IMR-90 (cell line): ENCODE measurements at regions not wholly inside any gene's neighbourhood (a gene's known extent, or its start where the extent isn't known, plus 50 kb on each side); places are given as distances from the start of the nearest gene placed in this dataset.

ENCODE experiments used
- ATAC-seq: fragments of 200-7000 bp; cut with Tn5 transposase; 2 replicates; pipeline ENCODE4 v1.9.1; 2020; ENCODE audit warnings: low read depth, mild to moderate bottlenecking, moderate library complexity
- BruUV-seq: library from RNA; stranded (reverse); fragments of 400-500 nt; replicated peaks from 2 replicates; lab custom pipeline; 2021; lab: Mats Ljungman, UMichigan
- CTCF ChIA-PET: fragments of 300-600 bp; formaldehyde crosslinking; extraction: SDS; loops from one replicate; lab custom pipeline; 2021; ENCODE audit warnings: antibody characterized with exemption; lab: Yijun Ruan, JAX
- POLR2A ChIA-PET: fragments of 300-600 bp; sonication (Branson Sonifier 250); formaldehyde crosslinking; loops from one replicate; lab custom pipeline; 2022; ENCODE audit warnings: antibody characterized with exemption; ENCODE audit not compliant: unreplicated experiment; lab: Charles Lee
- DNase-seq: peaks from one replicate; pipeline ENCODE4 v3.0.0; 2013
- H2AFZ ChIP-seq: replicated peaks from 2 replicates; pipeline ENCODE3; 2013; ENCODE audit warnings: low read length, mild to moderate bottlenecking; ENCODE audit not compliant: poor library complexity
- H2AK5ac ChIP-seq: 2 replicates; pipeline ENCODE4 v1.6.1; 2013; ENCODE audit warnings: low read depth, low read length, inconsistent platforms
- H2AK9ac ChIP-seq: replicated peaks from 2 replicates; pipeline ENCODE3; 2013; ENCODE audit warnings: mild to moderate bottlenecking, low read depth, low read length, moderate library complexity; ENCODE audit not compliant: poor library complexity
- H2BK120ac ChIP-seq: 2 replicates; pipeline ENCODE4 v1.6.1; 2013; ENCODE audit warnings: low read depth, low read length, inconsistent platforms
- H2BK15ac ChIP-seq: 3 replicates; pipeline ENCODE4 v1.6.1; 2013; ENCODE audit warnings: low read depth, low read length, inconsistent platforms
- H2BK20ac ChIP-seq: 2 replicates; pipeline ENCODE4 v1.6.1; 2013; ENCODE audit warnings: low read depth, mild to moderate bottlenecking, inconsistent platforms, low read length, moderate library complexity
- H2BK5ac ChIP-seq: 2 replicates; pipeline ENCODE4 v1.6.1; 2013; ENCODE audit warnings: mild to moderate bottlenecking, low read depth, low read length, inconsistent platforms; ENCODE audit not compliant: poor library complexity, severe bottlenecking
- H3K14ac ChIP-seq: replicated peaks from 2 replicates; pipeline ENCODE4 v1.6.1; 2013; ENCODE audit warnings: low read depth, low read length, inconsistent platforms
- H3K18ac ChIP-seq: 2 replicates; pipeline ENCODE4 v1.6.1; 2013; ENCODE audit warnings: low read depth, low read length, control low read depth
- H3K23ac ChIP-seq: 2 replicates; pipeline ENCODE4 v1.6.1; 2013; ENCODE audit warnings: low read depth, low read length, inconsistent platforms
- H3K27ac ChIP-seq: 2 replicates; pipeline ENCODE4 v1.5.1; 2013; ENCODE audit warnings: mild to moderate bottlenecking, control low read depth, low read length; ENCODE audit not compliant: insufficient read depth
- H3K27me3 ChIP-seq: 2 replicates; pipeline ENCODE4 v1.6.1; 2013; ENCODE audit warnings: low read length; ENCODE audit not compliant: control insufficient read depth, insufficient read depth
- H3K36me3 ChIP-seq: 2 replicates; pipeline ENCODE4 v1.6.1; 2013; ENCODE audit warnings: low read length, mixed read lengths; ENCODE audit not compliant: control insufficient read depth, insufficient read depth
- H3K4ac ChIP-seq: 2 replicates; pipeline ENCODE4 v1.6.1; 2013; ENCODE audit warnings: low read depth, low read length, inconsistent platforms
- H3K4me1 ChIP-seq: 2 replicates; pipeline ENCODE4 v1.6.1; 2013; ENCODE audit warnings: low read length, mixed read lengths; ENCODE audit not compliant: control insufficient read depth, insufficient read depth
- H3K4me2 ChIP-seq: 2 replicates; pipeline ENCODE4 v1.6.1; 2013; ENCODE audit warnings: low read depth, mild to moderate bottlenecking, control low read depth, low read length, moderate library complexity
- H3K4me3 ChIP-seq: 2 replicates; pipeline ENCODE4 v1.5.1; 2013; ENCODE audit warnings: low read depth, mild to moderate bottlenecking, control low read depth, low read length, moderate library complexity; ENCODE audit not compliant: insufficient read depth
- H3K56ac ChIP-seq: 2 replicates; pipeline ENCODE4 v1.6.1; 2013; ENCODE audit warnings: low read length, inconsistent platforms; ENCODE audit not compliant: insufficient read depth; ENCODE audit errors: extremely low read depth
- H3K79me1 ChIP-seq, 2 experiments: 2 replicates each; pipeline ENCODE4 v1.6.1; 2013; ENCODE audit warnings: low read length in 2 of 2, inconsistent platforms in 1 of 2, low read depth in 1 of 2
- H3K9ac ChIP-seq: 2 replicates; pipeline ENCODE4 v1.6.1; 2013; ENCODE audit warnings: low read depth, low read length, control low read depth
- H3K9me1 ChIP-seq: 2 replicates; pipeline ENCODE4 v1.6.1; 2013; ENCODE audit warnings: low read length, inconsistent platforms; ENCODE audit not compliant: insufficient read depth
- H3K9me3 ChIP-seq: 2 replicates; pipeline ENCODE4 v1.6.1; 2013; ENCODE audit warnings: low read length; ENCODE audit not compliant: control insufficient read depth, insufficient read depth
- H4K20me1 ChIP-seq: 2 replicates; pipeline ENCODE4 v1.6.1; 2013; ENCODE audit warnings: low read length, inconsistent platforms; ENCODE audit not compliant: insufficient read depth
- H4K5ac ChIP-seq: 2 replicates; pipeline ENCODE4 v1.6.1; 2013; ENCODE audit warnings: mild to moderate bottlenecking, low read depth, low read length, control low read depth
- H4K8ac ChIP-seq, 2 experiments: 2 replicates each; pipeline ENCODE4 v1.6.1; 2013; ENCODE audit warnings: low read depth in 2 of 2, low read length in 2 of 2, control low read depth in 1 of 2, inconsistent platforms in 1 of 2
- H4K91ac ChIP-seq: 2 replicates; pipeline ENCODE4 v1.6.1; 2013; ENCODE audit warnings: low read depth, low read length, inconsistent platforms; ENCODE audit not compliant: insufficient read depth
- FOS ChIP-seq: fragments of 150-350 bp; IDR thresholded peaks from 2 replicates; pipeline ENCODE4 v1.6.1; 2016; ENCODE audit warnings: low read depth, low read length
- USF2 ChIP-seq: fragments of 150-350 bp; IDR thresholded peaks from 2 replicates; pipeline ENCODE4 v1.6.1; 2017; ENCODE audit warnings: mild to moderate bottlenecking, antibody characterized with exemption, low read length, low read depth
- WGBS, 2 experiments: methylation state at CpG; one replicate each; pipeline versions ENCODE4 v1.1.5 to v1.1.7; 2013; ENCODE audit warnings: missing lambda C conversion rate in 2 of 2; ENCODE audit not compliant: insufficient read length in 1 of 2; ENCODE audit errors: extremely low coverage in 2 of 2; 5-methylcytosine and 5-hydroxymethylcytosine counted together
- dilution Hi-C: fragments of 300-500 bp; cut with HindIII; formaldehyde crosslinking; loops from one replicate; pipeline ENCODE4 v1.14.3; 2018; ENCODE audit warnings: low sequenced_read_pairs; ENCODE audit not compliant: unreplicated experiment
- in situ Hi-C: fragments of 300-500 bp; cut with MboI; formaldehyde crosslinking; loops from 3 replicates; pipeline ENCODE4 v1.14.3; 2019; ENCODE audit warnings: low sequenced_read_pairs, inconsistent platforms, mixed read lengths
- intact Hi-C: fragments of 100-400 bp; cut with micrococcal nuclease; formaldehyde crosslinking; loops from 2 replicates; pipeline ENCODE4 v1.10.0; 2022
- TF ChIP-seq, protein P1 (sequence below): conservative IDR thresholded peaks from 2 replicates; pipeline ENCODE4 v1.5.1; 2012; ENCODE audit warnings: mild to moderate bottlenecking, low read depth, low read length, improper control_type of control experiment

- Histone ChIP-seq H3K4me3 (no peak overlapping the region), H3K14ac (no peak overlapping the region), H4K91ac (no peak overlapping the region), H3K27ac (no peak overlapping the region), H3K9me3 (0 out of 2 replicates have a peak, but pooled peaks cover 3% of the 10 kb centered on the region), H3K4me2 (no peak overlapping the region), H4K8ac (no peak overlapping the region), H2BK120ac (no peak overlapping the region), H3K79me1 (no peaks in the 10 kb centered on the region), H3K9ac (no peak overlapping the region), H2BK20ac (no peak overlapping the region), H2AFZ (no peak overlapping the region), H3K56ac (no peak overlapping the region), H3K18ac (no peak overlapping the region), H2BK5ac (no peak overlapping the region), H3K9me1 (no peaks in the 10 kb centered on the region), H3K4ac (no peak overlapping the region), H3K23ac (no peak overlapping the region), H3K4me1 (no peaks in the 10 kb centered on the region), H4K20me1 (no peaks in the 10 kb centered on the region), H3K36me3 (no peaks in the 10 kb centered on the region), H2BK15ac (no peak overlapping the region), H3K27me3 (peaks cover 32% of the 10 kb centered on the region), H4K5ac (no peak overlapping the region), H2AK9ac (no peak overlapping the region), H2AK5ac (no peak overlapping the region)
- in situ Hi-C loops (no loop called here), dilution Hi-C loops (no loop called here), intact Hi-C loops (no loop called here)
- ChIA-PET POLR2A (no interaction called here), CTCF (no interaction called here)
- BruUV-seq = no TSS peak
- TF ChIP-seq, protein P1, sequence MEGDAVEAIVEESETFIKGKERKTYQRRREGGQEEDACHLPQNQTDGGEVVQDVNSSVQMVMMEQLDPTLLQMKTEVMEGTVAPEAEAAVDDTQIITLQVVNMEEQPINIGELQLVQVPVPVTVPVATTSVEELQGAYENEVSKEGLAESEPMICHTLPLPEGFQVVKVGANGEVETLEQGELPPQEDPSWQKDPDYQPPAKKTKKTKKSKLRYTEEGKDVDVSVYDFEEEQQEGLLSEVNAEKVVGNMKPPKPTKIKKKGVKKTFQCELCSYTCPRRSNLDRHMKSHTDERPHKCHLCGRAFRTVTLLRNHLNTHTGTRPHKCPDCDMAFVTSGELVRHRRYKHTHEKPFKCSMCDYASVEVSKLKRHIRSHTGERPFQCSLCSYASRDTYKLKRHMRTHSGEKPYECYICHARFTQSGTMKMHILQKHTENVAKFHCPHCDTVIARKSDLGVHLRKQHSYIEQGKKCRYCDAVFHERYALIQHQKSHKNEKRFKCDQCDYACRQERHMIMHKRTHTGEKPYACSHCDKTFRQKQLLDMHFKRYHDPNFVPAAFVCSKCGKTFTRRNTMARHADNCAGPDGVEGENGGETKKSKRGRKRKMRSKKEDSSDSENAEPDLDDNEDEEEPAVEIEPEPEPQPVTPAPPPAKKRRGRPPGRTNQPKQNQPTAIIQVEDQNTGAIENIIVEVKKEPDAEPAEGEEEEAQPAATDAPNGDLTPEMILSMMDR = no peak
- TF ChIP-seq FOS = no peak
- TF ChIP-seq USF2 = no peak
- WGBS, 2 experiments = 18% methylated on average over 2 of the region's 7 CpGs; no CpG with 5 or more reads in 1 of the 2 experiments
- ATAC-seq = no peak
- DNase-seq = no peak
These were observed 142.7 kb upstream of the LINGO1 start for GRCh38 chr15:77775373-77775772.
